Thyroid gland (tissue), 4 donors: ENCODE measurements at regions not wholly inside any gene's neighbourhood (a gene's known extent, or its start where the extent isn't known, plus 50 kb on each side); places are given as distances from the start of the nearest gene placed in this dataset.

Experiments used
- POLR2A ChIP-seq, 2 donors: fragments of 450-650 bp; IDR thresholded peaks; one replicate each; pipeline ENCODE4 v1.6.1; 2017; ENCODE audit warnings: antibody characterized with exemption in 2 of 2, mild to moderate bottlenecking in 2 of 2, moderate library complexity in 1 of 2
- TF ChIP-seq, protein P1 (sequence below), 6 experiments: fragments of 200-600 bp in 3 of 6; fragments of 450-650 bp in 3 of 6; sonication (generic) in 3 of 6; IDR thresholded peaks; one replicate each; pipeline ENCODE4 v1.5.1; 2016 to 2019; ENCODE audit warnings: antibody characterized with exemption in 6 of 6, mild to moderate bottlenecking in 2 of 6, inconsistent platforms in 1 of 6, moderate library complexity in 1 of 6

DNA sequence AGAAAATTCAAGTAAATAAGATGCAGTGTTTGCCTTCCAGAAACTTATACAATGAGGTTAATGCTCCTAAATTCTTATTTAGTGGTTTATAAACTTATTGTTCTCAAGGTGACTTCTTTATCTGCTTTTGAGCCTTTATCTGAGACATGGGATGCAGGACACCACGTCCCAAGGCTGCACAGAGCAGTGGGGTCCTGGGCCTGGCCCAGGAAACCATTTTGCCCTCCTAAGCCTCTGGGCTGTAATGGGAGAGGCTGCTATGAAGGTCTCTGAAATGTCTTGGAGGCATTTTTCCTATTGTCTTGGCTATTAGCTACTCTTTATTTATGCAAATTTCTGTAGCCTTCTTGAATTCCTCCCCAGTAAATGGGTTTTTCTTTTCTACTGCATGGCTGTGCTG, 652.6 kb upstream of the SETBP1 start:
- TF ChIP-seq, protein P1, sequence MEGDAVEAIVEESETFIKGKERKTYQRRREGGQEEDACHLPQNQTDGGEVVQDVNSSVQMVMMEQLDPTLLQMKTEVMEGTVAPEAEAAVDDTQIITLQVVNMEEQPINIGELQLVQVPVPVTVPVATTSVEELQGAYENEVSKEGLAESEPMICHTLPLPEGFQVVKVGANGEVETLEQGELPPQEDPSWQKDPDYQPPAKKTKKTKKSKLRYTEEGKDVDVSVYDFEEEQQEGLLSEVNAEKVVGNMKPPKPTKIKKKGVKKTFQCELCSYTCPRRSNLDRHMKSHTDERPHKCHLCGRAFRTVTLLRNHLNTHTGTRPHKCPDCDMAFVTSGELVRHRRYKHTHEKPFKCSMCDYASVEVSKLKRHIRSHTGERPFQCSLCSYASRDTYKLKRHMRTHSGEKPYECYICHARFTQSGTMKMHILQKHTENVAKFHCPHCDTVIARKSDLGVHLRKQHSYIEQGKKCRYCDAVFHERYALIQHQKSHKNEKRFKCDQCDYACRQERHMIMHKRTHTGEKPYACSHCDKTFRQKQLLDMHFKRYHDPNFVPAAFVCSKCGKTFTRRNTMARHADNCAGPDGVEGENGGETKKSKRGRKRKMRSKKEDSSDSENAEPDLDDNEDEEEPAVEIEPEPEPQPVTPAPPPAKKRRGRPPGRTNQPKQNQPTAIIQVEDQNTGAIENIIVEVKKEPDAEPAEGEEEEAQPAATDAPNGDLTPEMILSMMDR (IDR thresholded peaks at IDR 0.05), result no peak
- no peak for TF ChIP-seq POLR2A (IDR thresholded peaks at IDR 0.05)
